Right atrium auricular region (tissue), 2 donors: ENCODE measurements at regions not wholly inside any gene's neighbourhood (a gene's known extent, or its start where the extent isn't known, plus 50 kb on each side); places are given as distances from the start of the nearest gene placed in this dataset.

ENCODE experiments used
- DNase-seq: peaks from one replicate; pipeline ENCODE4 v3.0.0-alpha.2; 2019; ENCODE audit warnings: low spot score
- H3K27ac ChIP-seq, 2 donors: fragments of 200-600 bp; sonication (generic); 1 replicate in 1 of 2; 2 replicates in 1 of 2; pipeline ENCODE4 v1.5.1; 2016 to 2019
- H3K27me3 ChIP-seq, 2 donors: fragments of 200-600 bp; sonication (generic); one replicate each; pipeline versions ENCODE4 v1.5.1 to v1.6.0; 2017 to 2019
- H3K36me3 ChIP-seq: fragments of 200-600 bp; sonication (generic); one replicate; pipeline ENCODE4 v1.5.1; 2016
- H3K4me1 ChIP-seq, 2 donors: fragments of 200-600 bp; sonication (generic); one replicate each; pipeline versions ENCODE4 v1.5.1 to v1.6.0; 2017 to 2019
- H3K4me3 ChIP-seq, 2 donors: fragments of 200-600 bp; sonication (generic); 1 replicate in 1 of 2; 2 replicates in 1 of 2; pipeline ENCODE4 v1.5.1; 2017 to 2019; ENCODE audit warnings: mild to moderate bottlenecking in 1 of 2, moderate library complexity in 1 of 2
- H3K9me3 ChIP-seq, 2 donors: fragments of 200-600 bp; sonication (generic); one replicate each; pipeline ENCODE4 v1.5.1; 2019
- TF ChIP-seq, protein P1 (sequence below), 2 donors: fragments of 200-600 bp; sonication (generic); IDR thresholded peaks; one replicate each; pipeline ENCODE4 v1.5.1; 2019; ENCODE audit warnings: antibody characterized with exemption in 2 of 2

DNA sequence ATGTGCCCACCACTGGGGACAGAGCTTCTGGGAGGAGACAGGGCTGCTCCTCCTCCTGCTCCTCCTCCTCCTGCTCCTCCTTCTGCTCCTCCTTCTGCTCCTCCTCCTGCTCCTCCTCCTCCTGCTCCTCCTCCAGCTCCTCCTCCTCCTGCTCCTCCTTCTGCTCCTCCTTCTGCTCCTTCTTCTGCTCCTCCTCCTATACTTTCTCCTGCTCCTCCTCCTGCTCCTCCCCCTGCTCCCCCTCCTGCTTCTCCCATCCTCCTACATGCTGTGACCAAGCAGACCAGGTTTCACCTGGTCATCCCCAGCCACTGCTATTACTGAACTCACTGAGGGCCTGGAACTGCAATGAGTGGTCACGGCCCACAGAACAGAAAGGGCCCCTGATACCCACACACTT is 154.0 kb upstream of the PPP2R2D start:
- no peaks in the 10 kb centered on the region for H3K27me3 ChIP-seq
- no peak for DNase-seq

DNA sequence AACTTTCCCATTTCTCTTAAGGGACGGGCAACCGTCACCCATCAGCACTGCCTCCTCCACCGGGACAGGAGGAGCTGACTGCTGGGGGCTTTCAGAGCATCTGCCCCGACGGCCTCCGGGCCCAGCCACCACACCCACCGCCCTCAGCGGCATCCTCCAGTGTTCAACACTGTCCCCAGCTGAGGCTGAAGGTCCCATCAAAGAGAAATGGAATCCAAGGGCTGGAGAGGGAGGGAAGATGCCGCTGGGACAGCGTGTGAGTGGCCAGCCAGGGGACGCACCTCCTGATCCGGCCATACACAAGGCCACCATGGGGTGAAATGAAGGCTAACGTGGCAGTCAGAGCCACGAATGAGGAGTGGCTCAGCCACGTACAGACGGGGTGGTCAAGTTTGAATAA is 153.6 kb upstream of the PPP2R2D start:
- Histone ChIP-seq H3K27ac (no peak overlapping the region), H3K27me3 (no peaks in the 10 kb centered on the region), H3K36me3 (no peaks in the 10 kb centered on the region), H3K9me3 (no peaks in the 10 kb centered on the region), H3K4me3 (no peak overlapping the region), H3K4me1 (peaks cover 0 to 6% of the 10 kb centered on the region in 2 donors)
- no peak for DNase-seq
- TF ChIP-seq, protein P1, sequence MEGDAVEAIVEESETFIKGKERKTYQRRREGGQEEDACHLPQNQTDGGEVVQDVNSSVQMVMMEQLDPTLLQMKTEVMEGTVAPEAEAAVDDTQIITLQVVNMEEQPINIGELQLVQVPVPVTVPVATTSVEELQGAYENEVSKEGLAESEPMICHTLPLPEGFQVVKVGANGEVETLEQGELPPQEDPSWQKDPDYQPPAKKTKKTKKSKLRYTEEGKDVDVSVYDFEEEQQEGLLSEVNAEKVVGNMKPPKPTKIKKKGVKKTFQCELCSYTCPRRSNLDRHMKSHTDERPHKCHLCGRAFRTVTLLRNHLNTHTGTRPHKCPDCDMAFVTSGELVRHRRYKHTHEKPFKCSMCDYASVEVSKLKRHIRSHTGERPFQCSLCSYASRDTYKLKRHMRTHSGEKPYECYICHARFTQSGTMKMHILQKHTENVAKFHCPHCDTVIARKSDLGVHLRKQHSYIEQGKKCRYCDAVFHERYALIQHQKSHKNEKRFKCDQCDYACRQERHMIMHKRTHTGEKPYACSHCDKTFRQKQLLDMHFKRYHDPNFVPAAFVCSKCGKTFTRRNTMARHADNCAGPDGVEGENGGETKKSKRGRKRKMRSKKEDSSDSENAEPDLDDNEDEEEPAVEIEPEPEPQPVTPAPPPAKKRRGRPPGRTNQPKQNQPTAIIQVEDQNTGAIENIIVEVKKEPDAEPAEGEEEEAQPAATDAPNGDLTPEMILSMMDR (IDR thresholded peaks at IDR 0.05), result no peak

More for the DNA sequence above, 154.0 kb upstream of the PPP2R2D start:
- Histone ChIP-seq H3K4me1 (peaks cover 0 to 6% of the 10 kb centered on the region in 2 donors), H3K9me3 (no peaks in the 10 kb centered on the region), H3K36me3 (no peaks in the 10 kb centered on the region), H3K4me3 (no peak overlapping the region), H3K27ac (no peak overlapping the region)
- TF ChIP-seq, protein P1 (IDR thresholded peaks at IDR 0.05), result no peak

- Histone ChIP-seq H3K27ac (no peak overlapping the region), H3K4me1 (peaks cover 0 to 6% of the 10 kb centered on the region in 2 donors), H3K4me3 (no peak overlapping the region), H3K27me3 (no peaks in the 10 kb centered on the region), H3K9me3 (no peaks in the 10 kb centered on the region), H3K36me3 (no peaks in the 10 kb centered on the region)
- DNase-seq, result no peak
- TF ChIP-seq, protein P1 (IDR thresholded peaks at IDR 0.05), result no peak
Measured at GRCh38 chr10:131747791-131748190, 153.0 kb upstream of the PPP2R2D start.

- H3K4me3 ChIP-seq, result no peak overlapping the region
- H3K36me3 ChIP-seq, result no peaks in the 10 kb centered on the region
- no peak overlapping the region for H3K27ac ChIP-seq
- no peaks in the 10 kb centered on the region for H3K9me3 ChIP-seq
- no peak for DNase-seq
- no peaks in the 10 kb centered on the region for H3K27me3 ChIP-seq
- TF ChIP-seq, protein P1 (IDR thresholded peaks at IDR 0.05), result no peak
- peaks cover 0 to 5% of the 10 kb centered on the region in 2 donors for H3K4me1 ChIP-seq
Measured at GRCh38 chr10:131748191-131748590, 152.6 kb upstream of the PPP2R2D start.

DNA sequence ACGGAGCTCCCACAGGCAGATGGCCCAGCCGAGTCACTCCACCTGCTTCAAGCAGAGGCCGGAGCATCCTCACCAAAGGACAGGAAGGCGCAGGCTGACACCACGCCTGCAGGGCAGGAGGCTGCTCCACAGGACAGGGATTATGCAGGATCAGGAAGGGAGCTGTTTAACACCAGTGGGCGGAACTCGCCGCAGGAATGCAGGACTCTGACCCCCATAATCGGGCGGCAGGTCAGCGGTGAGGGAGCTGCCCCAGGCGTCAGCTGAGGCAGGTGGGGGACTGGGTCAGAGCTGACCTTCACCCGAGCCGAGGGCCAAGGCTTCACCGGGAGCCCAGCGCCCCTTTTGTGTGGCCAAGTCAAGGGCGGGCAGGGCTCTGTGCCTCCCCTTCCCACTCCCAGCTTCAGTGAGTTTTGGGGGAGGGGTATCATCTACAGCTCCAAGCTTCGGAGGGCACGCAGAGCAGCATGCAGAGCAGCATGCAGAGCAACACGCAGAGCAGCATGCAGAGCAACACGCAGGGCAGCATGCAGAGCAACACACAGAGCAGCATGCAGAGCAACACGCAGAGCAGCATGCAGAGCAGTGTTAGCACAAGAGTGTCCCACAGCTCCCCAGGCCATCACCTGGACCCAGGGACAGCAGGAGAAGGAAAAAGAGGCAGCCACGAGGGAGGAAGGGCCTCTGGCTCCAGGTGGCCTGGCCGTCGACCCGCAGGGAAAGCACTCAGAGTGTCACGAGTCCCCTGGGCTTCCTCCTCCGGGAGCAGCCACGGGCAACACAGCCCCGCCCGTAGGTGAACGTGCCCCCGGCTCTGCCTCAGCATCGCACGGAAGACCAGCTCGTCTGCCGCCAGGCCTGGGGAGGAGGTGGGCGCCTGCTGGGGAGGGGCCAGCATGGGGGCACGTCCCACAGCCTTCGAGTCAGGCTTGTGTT is 151.7 kb upstream of the PPP2R2D start:
- no peaks in the 10 kb centered on the region for H3K27me3 ChIP-seq
- no peaks in the 10 kb centered on the region for H3K4me1 ChIP-seq
- no peak overlapping the region for H3K27ac ChIP-seq

More for the DNA sequence above, 151.7 kb upstream of the PPP2R2D start:
- TF ChIP-seq, protein P1 (IDR thresholded peaks at IDR 0.05), result no peak
- Histone ChIP-seq H3K36me3 (no peaks in the 10 kb centered on the region), H3K4me3 (no peak overlapping the region), H3K9me3 (no peaks in the 10 kb centered on the region)
- no peak for DNase-seq
